Tibial artery (tissue), 4 donors: ENCODE measurements at regions not wholly inside any gene's neighbourhood (a gene's known extent, or its start where the extent isn't known, plus 50 kb on each side); places are given as distances from the start of the nearest gene placed in this dataset.
A peak's percentile ranks its signal among the peaks of the same experiment; 100 is the strongest.

ENCODE experiments used
- DNase-seq, 2 donors: peaks; one replicate each; pipeline ENCODE4 v3.0.0-alpha.2; 2019
- H3K27ac ChIP-seq, 2 donors: fragments of 200-600 bp; sonication (generic) in 1 of 2; 1 replicate in 1 of 2; 2 replicates in 1 of 2; pipeline ENCODE4 v1.5.1; 2018 to 2019; ENCODE audit warnings: mild to moderate bottlenecking in 1 of 2
- H3K27me3 ChIP-seq, 2 donors: fragments of 200-600 bp; sonication (generic) in 1 of 2; one replicate each; pipeline versions ENCODE4 v1.5.1 to v1.6.0; 2016 to 2019
- H3K36me3 ChIP-seq, 3 donors: fragments of 200-600 bp; sonication (generic) in 2 of 3; one replicate each; pipeline ENCODE4 v1.5.1; 2016 to 2019; ENCODE audit warnings: mild to moderate bottlenecking in 2 of 3
- H3K4me1 ChIP-seq, 4 donors: fragments of 200-600 bp; sonication (generic) in 2 of 4; 1 replicate in 3 of 4; 2 replicates in 1 of 4; pipeline ENCODE4 v1.5.1; 2016 to 2019
- H3K4me3 ChIP-seq, 2 donors: fragments of 200-600 bp; sonication (generic) in 1 of 2; 1 replicate in 1 of 2; 2 replicates in 1 of 2; pipeline ENCODE4 v1.5.1; 2018 to 2019; ENCODE audit warnings: mild to moderate bottlenecking in 2 of 2
- H3K9me3 ChIP-seq, 3 donors: fragments of 200-600 bp; sonication (generic) in 1 of 3; one replicate each; pipeline ENCODE4 v1.5.1; 2016 to 2019
- CTCF ChIP-seq, 2 experiments: fragments of 200-600 bp in 1 of 2; fragments of 450-650 bp in 1 of 2; IDR thresholded peaks; one replicate each; pipeline ENCODE4 v1.5.1; 2017 to 2019; ENCODE audit warnings: antibody characterized with exemption in 2 of 2, mild to moderate bottlenecking in 1 of 2, moderate library complexity in 1 of 2
- intact Hi-C: fragments of 100-400 bp; cut with DNase I; formaldehyde crosslinking; loops from one replicate; pipeline ENCODE4 v1.15.0; 2023; ENCODE audit warnings: low total_unique reads

GRCh38 chr1:65670518-65670917, 122.2 kb upstream of the PDE4B start:
- no peaks in the 10 kb centered on the region for H3K36me3 ChIP-seq
- H3K27me3 ChIP-seq: peaks cover 0 to 11% of the 10 kb centered on the region in 2 donors
- no peak overlapping the region for H3K4me3 ChIP-seq
- intact Hi-C loops: no loop called here
- H3K27ac ChIP-seq: no peak overlapping the region
- no peaks in the 10 kb centered on the region for H3K4me1 ChIP-seq
- no peak for TF ChIP-seq CTCF (IDR thresholded peaks at IDR 0.05)
- peaks cover 0 to 5% (median 0%) of the 10 kb centered on the region in 3 donors for H3K9me3 ChIP-seq
- no peak for DNase-seq

- Histone ChIP-seq H3K36me3 (no peaks in the 10 kb centered on the region), H3K4me3 (no peak overlapping the region), H3K9me3 (no peaks in the 10 kb centered on the region), H3K27me3 (no peaks in the 10 kb centered on the region), H3K27ac (no peak overlapping the region), H3K4me1 (no peaks in the 10 kb centered on the region)
- TF ChIP-seq CTCF (IDR thresholded peaks at IDR 0.05): no peak
- no peak for DNase-seq
- intact Hi-C loops: no loop called here
Measured at GRCh38 chr1:65674522-65674921, 118.2 kb upstream of the PDE4B start.

GRCh38 chr1:65679773-65680172, 112.9 kb upstream of the PDE4B start:
- TF ChIP-seq CTCF (IDR thresholded peaks at IDR 0.05): no peak
- H3K4me3 ChIP-seq: no peak overlapping the region

GRCh38 chr1:65681096-65681495, 111.6 kb upstream of the PDE4B start:
- no peak for TF ChIP-seq CTCF (IDR thresholded peaks at IDR 0.05)
- peaks cover 0 to 3% of the 10 kb centered on the region in 2 donors for H3K27me3 ChIP-seq
- H3K4me3 ChIP-seq: no peak overlapping the region
- no peaks in the 10 kb centered on the region for H3K4me1 ChIP-seq
- H3K27ac ChIP-seq: no peak overlapping the region
- no peaks in the 10 kb centered on the region for H3K36me3 ChIP-seq
- H3K9me3 ChIP-seq: no peaks in the 10 kb centered on the region
- no peak for DNase-seq
- intact Hi-C loops: loop anchor here (10.0 kb wide), 1 partner anchor 626 kb away; no protein-coding TSS in a partner anchor

More at GRCh38 chr1:65679773-65680172, 112.9 kb upstream of the PDE4B start:
- Histone ChIP-seq H3K27ac (no peak overlapping the region), H3K4me1 (no peaks in the 10 kb centered on the region), H3K36me3 (no peaks in the 10 kb centered on the region), H3K9me3 (no peaks in the 10 kb centered on the region), H3K27me3 (no peaks in the 10 kb centered on the region)
- no peak for DNase-seq
- intact Hi-C loops: loop anchor here (10.0 kb wide), 1 partner anchor 625 kb away; no protein-coding TSS in a partner anchor

DNA sequence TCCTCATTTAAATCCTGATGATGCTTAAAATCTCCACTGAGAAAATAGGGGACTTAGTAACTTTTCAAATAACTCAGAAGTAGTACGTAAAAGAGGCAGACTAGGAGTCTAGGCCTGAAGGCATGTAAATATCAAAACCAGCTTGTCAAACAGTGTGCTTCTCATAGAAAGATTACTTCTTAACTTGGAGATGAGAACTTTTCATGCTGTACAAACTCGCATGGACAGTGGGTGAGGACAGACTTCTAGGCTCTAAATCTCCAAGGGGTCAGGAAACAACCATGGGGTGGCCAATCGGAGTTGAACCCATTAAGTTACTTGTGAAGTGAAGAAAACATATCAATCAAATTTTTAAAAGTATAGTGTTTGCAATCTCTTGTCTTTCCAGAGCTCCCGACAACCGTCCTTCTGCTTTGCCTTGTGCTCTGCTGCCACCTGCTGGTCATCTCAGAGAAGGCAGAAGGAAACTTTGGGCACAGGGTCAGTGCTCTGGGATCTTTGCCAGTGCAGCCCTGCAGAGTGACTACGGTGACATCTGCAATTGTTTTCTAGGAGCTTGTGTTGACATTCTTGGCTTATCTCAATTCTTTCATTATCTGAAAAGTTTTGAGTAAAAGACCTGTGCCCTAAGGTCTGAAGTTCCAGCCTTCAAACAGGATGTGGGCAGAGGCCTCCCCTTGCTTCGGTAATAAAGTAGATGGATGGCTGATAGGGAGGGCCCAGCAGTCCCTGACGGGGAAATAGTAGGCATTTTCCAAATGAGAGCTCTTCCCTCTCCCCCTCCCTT, 105.1 kb upstream of the PDE4B start:
- peaks cover 0 to 23% (median 11%) of the 10 kb centered on the region in 4 donors for H3K4me1 ChIP-seq
- intact Hi-C loops: loop anchor here (10.0 kb wide), 1 partner anchor 633 kb away; no protein-coding TSS in a partner anchor
- H3K27ac ChIP-seq: no peak overlapping the region
- H3K36me3 ChIP-seq: no peaks in the 10 kb centered on the region
- DNase-seq: peak; percentile 87 to 91
- peak; percentile 93 for TF ChIP-seq CTCF (IDR thresholded peaks at IDR 0.05)
- no peak overlapping the region for H3K4me3 ChIP-seq
- H3K9me3 ChIP-seq: no peaks in the 10 kb centered on the region
- peaks cover 0 to 4% of the 10 kb centered on the region in 2 donors for H3K27me3 ChIP-seq
